IMR-90 (cell line): ENCODE measurements at regions not wholly inside any gene's neighbourhood (a gene's known extent, or its start where the extent isn't known, plus 50 kb on each side); places are given as distances from the start of the nearest gene placed in this dataset.

Experiments used
- CEBPB ChIP-seq: IDR thresholded peaks from 2 replicates; pipeline ENCODE4 v1.6.1; 2012; ENCODE audit warnings: low read depth, low read length, improper control_type of control experiment
- CHD1 ChIP-seq: IDR thresholded peaks from 2 replicates; pipeline ENCODE4 v1.6.1; 2012; ENCODE audit warnings: low read depth, low read length, improper control_type of control experiment
- MAFK ChIP-seq: IDR thresholded peaks from 2 replicates; pipeline ENCODE4 v1.6.1; 2012; ENCODE audit warnings: low read depth, low read length, improper control_type of control experiment
- MAZ ChIP-seq: IDR thresholded peaks from 2 replicates; pipeline ENCODE4 v1.6.1; 2012; ENCODE audit warnings: low read depth, mild to moderate bottlenecking, low read length, improper control_type of control experiment, moderate library complexity, borderline replicate concordance
- MXI1 ChIP-seq: IDR thresholded peaks from 2 replicates; pipeline ENCODE4 v1.6.1; 2012; ENCODE audit warnings: low read depth, mild to moderate bottlenecking, low read length, moderate library complexity, borderline replicate concordance
- NFE2L2 ChIP-seq: fragments of 150-350 bp; IDR thresholded peaks from 2 replicates; pipeline ENCODE4 v1.6.1; 2016; ENCODE audit warnings: low read depth, mild to moderate bottlenecking, low read length
- POLR2A ChIP-seq: IDR thresholded peaks from 2 replicates; pipeline ENCODE4 v1.6.1; 2012; ENCODE audit warnings: mild to moderate bottlenecking, low read depth, low read length
- RAD21 ChIP-seq: IDR thresholded peaks from 2 replicates; pipeline ENCODE4 v1.6.1; 2012; ENCODE audit warnings: low read length, improper control_type of control experiment
- RCOR1 ChIP-seq: IDR thresholded peaks from 2 replicates; pipeline ENCODE4 v1.6.1; 2012; ENCODE audit warnings: mild to moderate bottlenecking, low read length, improper control_type of control experiment; ENCODE audit not compliant: insufficient replicate concordance
- RFX5 ChIP-seq: IDR thresholded peaks from 2 replicates; pipeline ENCODE4 v1.8.0; 2012; ENCODE audit warnings: low read depth, mild to moderate bottlenecking, low read length, moderate library complexity
- SMC3 ChIP-seq: fragments of 150-350 bp; IDR thresholded peaks from 2 replicates; pipeline ENCODE4 v1.6.1; 2016; ENCODE audit warnings: low read depth, mild to moderate bottlenecking, antibody characterized with exemption, low read length, moderate library complexity
- TF ChIP-seq, protein P1 (sequence below): conservative IDR thresholded peaks from 2 replicates; pipeline ENCODE4 v1.5.1; 2012; ENCODE audit warnings: mild to moderate bottlenecking, low read depth, low read length, improper control_type of control experiment
- TF ChIP-seq, protein P2 (sequence below): fragments of 150-350 bp; IDR thresholded peaks from 2 replicates; pipeline ENCODE4 v1.6.1; 2016; ENCODE audit warnings: low read depth, mild to moderate bottlenecking, low read length, moderate library complexity, borderline replicate concordance

DNA sequence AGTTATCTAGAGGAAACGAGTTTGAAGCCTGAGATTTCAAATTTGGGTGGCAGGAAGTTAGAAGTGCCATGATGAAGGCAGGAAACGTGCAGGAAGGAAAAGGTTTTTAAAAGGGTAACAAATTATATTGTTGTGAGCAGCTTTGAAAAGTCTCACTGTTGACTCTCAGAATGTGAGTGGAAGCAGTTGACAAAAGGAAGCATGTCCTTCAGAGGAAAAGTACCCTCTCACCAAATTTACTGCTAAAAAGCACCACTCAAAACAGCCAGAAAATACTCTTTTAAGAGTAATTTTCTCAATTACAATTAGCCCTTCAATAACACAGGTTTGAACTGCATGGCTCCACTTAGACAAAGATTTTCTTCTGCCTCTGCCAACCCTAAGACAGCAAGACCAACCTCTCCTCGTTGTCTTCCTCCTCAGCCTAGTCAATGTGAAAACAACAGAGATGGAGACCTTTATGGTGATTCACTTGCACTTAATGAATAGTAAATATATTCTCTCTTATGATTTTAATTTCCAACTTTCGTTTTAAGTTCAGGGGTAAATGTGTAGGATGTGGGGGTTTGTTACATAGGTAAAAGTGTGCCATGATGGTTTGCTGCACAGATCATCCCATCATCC is 117.1 kb upstream of the LIPC start:
- TF ChIP-seq, protein P1, sequence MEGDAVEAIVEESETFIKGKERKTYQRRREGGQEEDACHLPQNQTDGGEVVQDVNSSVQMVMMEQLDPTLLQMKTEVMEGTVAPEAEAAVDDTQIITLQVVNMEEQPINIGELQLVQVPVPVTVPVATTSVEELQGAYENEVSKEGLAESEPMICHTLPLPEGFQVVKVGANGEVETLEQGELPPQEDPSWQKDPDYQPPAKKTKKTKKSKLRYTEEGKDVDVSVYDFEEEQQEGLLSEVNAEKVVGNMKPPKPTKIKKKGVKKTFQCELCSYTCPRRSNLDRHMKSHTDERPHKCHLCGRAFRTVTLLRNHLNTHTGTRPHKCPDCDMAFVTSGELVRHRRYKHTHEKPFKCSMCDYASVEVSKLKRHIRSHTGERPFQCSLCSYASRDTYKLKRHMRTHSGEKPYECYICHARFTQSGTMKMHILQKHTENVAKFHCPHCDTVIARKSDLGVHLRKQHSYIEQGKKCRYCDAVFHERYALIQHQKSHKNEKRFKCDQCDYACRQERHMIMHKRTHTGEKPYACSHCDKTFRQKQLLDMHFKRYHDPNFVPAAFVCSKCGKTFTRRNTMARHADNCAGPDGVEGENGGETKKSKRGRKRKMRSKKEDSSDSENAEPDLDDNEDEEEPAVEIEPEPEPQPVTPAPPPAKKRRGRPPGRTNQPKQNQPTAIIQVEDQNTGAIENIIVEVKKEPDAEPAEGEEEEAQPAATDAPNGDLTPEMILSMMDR, result no peak
- TF ChIP-seq MAFK, result no peak
- no peak for TF ChIP-seq MAZ
- no peak for TF ChIP-seq POLR2A
- TF ChIP-seq RCOR1, result no peak
- no peak for TF ChIP-seq SMC3
- TF ChIP-seq MXI1, result no peak
- TF ChIP-seq RFX5, result no peak
- TF ChIP-seq NFE2L2, result no peak
- no peak for TF ChIP-seq CEBPB
- no peak for TF ChIP-seq RAD21
- TF ChIP-seq CHD1, result no peak
- TF ChIP-seq, protein P2, sequence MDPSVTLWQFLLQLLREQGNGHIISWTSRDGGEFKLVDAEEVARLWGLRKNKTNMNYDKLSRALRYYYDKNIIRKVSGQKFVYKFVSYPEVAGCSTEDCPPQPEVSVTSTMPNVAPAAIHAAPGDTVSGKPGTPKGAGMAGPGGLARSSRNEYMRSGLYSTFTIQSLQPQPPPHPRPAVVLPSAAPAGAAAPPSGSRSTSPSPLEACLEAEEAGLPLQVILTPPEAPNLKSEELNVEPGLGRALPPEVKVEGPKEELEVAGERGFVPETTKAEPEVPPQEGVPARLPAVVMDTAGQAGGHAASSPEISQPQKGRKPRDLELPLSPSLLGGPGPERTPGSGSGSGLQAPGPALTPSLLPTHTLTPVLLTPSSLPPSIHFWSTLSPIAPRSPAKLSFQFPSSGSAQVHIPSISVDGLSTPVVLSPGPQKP, result no peak
